Ishikawa (cell line): ENCODE measurements at regions not wholly inside any gene's neighbourhood (a gene's known extent, or its start where the extent isn't known, plus 50 kb on each side); places are given as distances from the start of the nearest gene placed in this dataset.

Source experiments
- CEBPB ChIP-seq: IDR thresholded peaks from 2 replicates; pipeline ENCODE4 v1.6.1; 2012
- CREB1 ChIP-seq: IDR thresholded peaks from 2 replicates; pipeline ENCODE4 v1.6.1; 2012; ENCODE audit warnings: low read depth
- EGR1 ChIP-seq: IDR thresholded peaks from 2 replicates; pipeline ENCODE4 v1.6.1; 2012
- EP300 ChIP-seq: IDR thresholded peaks from 2 replicates; pipeline ENCODE4 v1.6.1; 2012; ENCODE audit warnings: borderline replicate concordance
- FOXM1 ChIP-seq: IDR thresholded peaks from 2 replicates; pipeline ENCODE4 v1.6.1; 2012; ENCODE audit warnings: low read depth, borderline replicate concordance
- MAX ChIP-seq: IDR thresholded peaks from 2 replicates; pipeline ENCODE4 v1.6.1; 2012
- NFIC ChIP-seq: IDR thresholded peaks from 2 replicates; pipeline ENCODE4 v1.6.1; 2012
- RAD21 ChIP-seq: IDR thresholded peaks from 2 replicates; pipeline ENCODE4 v1.6.1; 2012; ENCODE audit warnings: low read depth
- REST ChIP-seq: IDR thresholded peaks from 2 replicates; pipeline ENCODE4 v1.6.1; 2012; ENCODE audit warnings: low read depth, mild to moderate bottlenecking
- TAF1 ChIP-seq: IDR thresholded peaks from 2 replicates; pipeline ENCODE4 v1.6.1; 2012; ENCODE audit warnings: low read depth, mild to moderate bottlenecking
- TCF12 ChIP-seq: IDR thresholded peaks from 2 replicates; pipeline ENCODE4 v1.6.1; 2012; ENCODE audit warnings: low read depth
- TEAD4 ChIP-seq: IDR thresholded peaks from 2 replicates; pipeline ENCODE4 v1.6.1; 2012
- USF1 ChIP-seq: IDR thresholded peaks from 2 replicates; pipeline ENCODE4 v1.6.1; 2012
- YY1 ChIP-seq: IDR thresholded peaks from 2 replicates; pipeline ENCODE4 v1.6.1; 2012; ENCODE audit warnings: low read depth
- ZBTB7A ChIP-seq: IDR thresholded peaks from 2 replicates; pipeline ENCODE4 v1.6.1; 2012; ENCODE audit warnings: low read depth

GRCh38 chr11:109303342-109303741 is 118.6 kb upstream of the C11orf87 start:
- TF ChIP-seq TEAD4, result no peak
- no peak for TF ChIP-seq FOXM1
- no peak for TF ChIP-seq EP300
- no peak for TF ChIP-seq MAX
- TF ChIP-seq YY1, result no peak
- TF ChIP-seq TAF1, result no peak
- TF ChIP-seq EGR1, result no peak
- TF ChIP-seq RAD21, result no peak
- TF ChIP-seq REST, result no peak

GRCh38 chr11:109304159-109304558 is 117.8 kb upstream of the C11orf87 start:
- no peak for TF ChIP-seq MAX
- TF ChIP-seq CREB1, result no peak
- TF ChIP-seq TEAD4, result no peak
- TF ChIP-seq TAF1, result no peak
- TF ChIP-seq FOXM1, result no peak
- no peak for TF ChIP-seq NFIC

- TF ChIP-seq TEAD4 (no peak), RAD21 (no peak), CREB1 (no peak), CEBPB (no peak), USF1 (no peak), TCF12 (no peak), REST (no peak), ZBTB7A (no peak), EGR1 (no peak), FOXM1 (no peak), NFIC (no peak), EP300 (no peak), YY1 (no peak), TAF1 (no peak), MAX (no peak)
Measured at GRCh38 chr11:109305009-109305408, 117.0 kb upstream of the C11orf87 start.

GRCh38 chr11:109306322-109306721 is 115.7 kb upstream of the C11orf87 start:
- no peak for TF ChIP-seq TCF12
- no peak for TF ChIP-seq USF1
- TF ChIP-seq TEAD4, result no peak
- TF ChIP-seq TAF1, result no peak
- no peak for TF ChIP-seq YY1
- no peak for TF ChIP-seq CEBPB
- no peak for TF ChIP-seq EGR1
- no peak for TF ChIP-seq FOXM1
- no peak for TF ChIP-seq CREB1

GRCh38 chr11:109307366-109307765 is 114.6 kb upstream of the C11orf87 start:
- no peak for TF ChIP-seq EP300
- no peak for TF ChIP-seq ZBTB7A
- no peak for TF ChIP-seq FOXM1
- TF ChIP-seq TAF1, result no peak
- TF ChIP-seq REST, result no peak
- no peak for TF ChIP-seq EGR1
- TF ChIP-seq YY1, result no peak
- no peak for TF ChIP-seq MAX
- no peak for TF ChIP-seq TEAD4
- no peak for TF ChIP-seq CEBPB
- no peak for TF ChIP-seq TCF12
- TF ChIP-seq NFIC, result no peak
- no peak for TF ChIP-seq RAD21
- TF ChIP-seq CREB1, result no peak
- no peak for TF ChIP-seq USF1
